Endothelial cell of umbilical vein (primary cell): ENCODE measurements at regions not wholly inside any gene's neighbourhood (a gene's known extent, or its start where the extent isn't known, plus 50 kb on each side); places are given as distances from the start of the nearest gene placed in this dataset.

Experiments
- BruUV-seq: library from RNA; stranded (reverse); fragments of 400-500 nt; replicated peaks from 2 replicates; lab custom pipeline; 2021; lab: Mats Ljungman, UMichigan
- CTCF ChIA-PET: fragments of 300-600, 350-600 bp; sonication (Branson Sonifier 250); formaldehyde crosslinking; loops from one replicate; lab custom pipeline; 2021; ENCODE audit warnings: antibody characterized with exemption, inconsistent platforms; lab: Charles Lee
- POLR2A ChIA-PET: fragments of 300-600, 350-600 bp; sonication (Branson Sonifier 250); formaldehyde crosslinking; loops from one replicate; lab custom pipeline; 2021; ENCODE audit warnings: antibody characterized with exemption, inconsistent platforms; lab: Charles Lee
- DNase-seq: peaks from one replicate; pipeline ENCODE4 v3.0.0-alpha.2; 2011; ENCODE audit warnings: low read depth, low spot score
- FAIRE-seq: peaks from 2 replicates; lab custom pipeline; 2011; peaks lifted over from hg19 to GRCh38; lab: Jason Lieb, UNC
- H2AFZ ChIP-seq: 2 replicates; pipeline ENCODE4 v1.6.0; 2012; ENCODE audit warnings: low read depth, low read length, control low read depth, inconsistent platforms
- H3K27ac ChIP-seq: 2 replicates; pipeline ENCODE4 v1.5.1; 2011; ENCODE audit warnings: low read depth, mild to moderate bottlenecking, control low read depth, low read length, moderate library complexity; ENCODE audit not compliant: insufficient read depth
- H3K27me3 ChIP-seq, 2 experiments: 2 replicates each; pipeline versions ENCODE4 v1.6.0 to v1.6.1; 2011; ENCODE audit warnings: low read length in 2 of 2, mixed read lengths in 1 of 2; ENCODE audit not compliant: control insufficient read depth in 2 of 2, insufficient read depth in 2 of 2
- H3K36me3 ChIP-seq, 2 experiments: 2 replicates in 1 of 2; 3 replicates in 1 of 2; pipeline ENCODE4 v1.5.1; 2011; ENCODE audit warnings: low read length in 2 of 2, mild to moderate bottlenecking in 1 of 2, moderate library complexity in 1 of 2; ENCODE audit not compliant: control insufficient read depth in 2 of 2, insufficient read depth in 2 of 2; ENCODE audit errors: extremely low read depth in 1 of 2
- H3K4me1 ChIP-seq: 3 replicates; pipeline ENCODE4 v1.5.1; 2011; ENCODE audit warnings: mild to moderate bottlenecking, low read length; ENCODE audit not compliant: control insufficient read depth, insufficient read depth; ENCODE audit errors: extremely low read depth
- H3K4me2 ChIP-seq: 2 replicates; pipeline ENCODE4 v1.6.1; 2011; ENCODE audit warnings: low read length, control low read depth, mixed read lengths; ENCODE audit not compliant: insufficient read depth
- H3K4me3 ChIP-seq, 3 experiments: fragments of 200-600 bp in 1 of 3; sonication (generic), shearing (Covaris generic) in 1 of 3; replicated peaks in 1 of 3; 2 replicates each; pipeline ENCODE4 v1.5.1; 2011 to 2016; ENCODE audit warnings: control low read depth in 3 of 3, low read length in 3 of 3, mild to moderate bottlenecking in 2 of 3, inconsistent platforms in 1 of 3, low read depth in 1 of 3, moderate library complexity in 1 of 3; ENCODE audit not compliant: insufficient read depth in 1 of 3
- H3K79me2 ChIP-seq: 2 replicates; pipeline ENCODE4 v1.6.0; 2012; ENCODE audit warnings: low read length, inconsistent platforms; ENCODE audit not compliant: control insufficient read depth, insufficient read depth
- H3K9ac ChIP-seq: replicated peaks from 2 replicates; pipeline ENCODE3; 2011; ENCODE audit warnings: low read length, control low read depth; ENCODE audit not compliant: insufficient read depth; ENCODE audit errors: extremely low read depth
- H3K9me1 ChIP-seq: replicated peaks from 3 replicates; pipeline ENCODE4 v1.6.0; 2011; ENCODE audit warnings: mild to moderate bottlenecking, low read length; ENCODE audit not compliant: control insufficient read depth, insufficient read depth; ENCODE audit errors: extremely low read depth
- H3K9me3 ChIP-seq: replicated peaks from 2 replicates; pipeline ENCODE4 v1.5.1; 2012; ENCODE audit warnings: low read length, inconsistent platforms; ENCODE audit not compliant: control insufficient read depth, insufficient read depth
- H4K20me1 ChIP-seq: replicated peaks from 2 replicates; pipeline ENCODE3; 2011; ENCODE audit warnings: mild to moderate bottlenecking, low read length; ENCODE audit not compliant: control insufficient read depth, insufficient read depth; ENCODE audit errors: extremely low read depth
- EZH2 ChIP-seq: IDR thresholded peaks from 2 replicates; pipeline ENCODE4 v1.6.1; 2012; ENCODE audit warnings: borderline replicate concordance, low read depth, mild to moderate bottlenecking, moderate library complexity, low read length, inconsistent platforms; ENCODE audit not compliant: severe bottlenecking
- FOS ChIP-seq: IDR thresholded peaks from 2 replicates; pipeline ENCODE4 v1.6.1; 2011; ENCODE audit warnings: mild to moderate bottlenecking, low read length, moderate library complexity, borderline replicate concordance; ENCODE audit not compliant: insufficient read depth
- GATA2 ChIP-seq: IDR thresholded peaks from 2 replicates; pipeline ENCODE4 v1.7.0; 2011; ENCODE audit warnings: low read depth, mild to moderate bottlenecking, moderate library complexity, mixed read lengths, low read length; ENCODE audit not compliant: insufficient read length, insufficient read depth
- JUN ChIP-seq: IDR thresholded peaks from 2 replicates; pipeline ENCODE4 v1.6.1; 2011; ENCODE audit warnings: borderline replicate concordance, low read depth; ENCODE audit not compliant: insufficient read length, insufficient read depth
- MYC ChIP-seq: IDR thresholded peaks from one replicate; pipeline ENCODE4 v1.6.1; 2011; ENCODE audit warnings: mild to moderate bottlenecking, low read depth, low read length
- POLR2A ChIP-seq: IDR thresholded peaks from 2 replicates; pipeline ENCODE4 v1.6.1; 2012; ENCODE audit warnings: low read depth, mild to moderate bottlenecking, control low read depth, low read length
- POLR2AphosphoS5 ChIP-seq: IDR thresholded peaks from 2 replicates; pipeline ENCODE4 v1.6.1; 2012; ENCODE audit warnings: low read depth, mild to moderate bottlenecking, control low read depth, low read length, moderate library complexity; ENCODE audit not compliant: insufficient read depth
- dilution Hi-C: fragments of 300-500 bp; cut with MboI; formaldehyde crosslinking; loops from one replicate; pipeline ENCODE4 v1.15.0; 2019; ENCODE audit warnings: low sequenced_read_pairs; ENCODE audit not compliant: extremely low pct_ligation_motif_present
- intact Hi-C: fragments of 100-400 bp; cut with micrococcal nuclease; formaldehyde crosslinking; loops from one replicate; pipeline ENCODE4 v1.10.0; 2022
- TF ChIP-seq, protein P1 (sequence below): IDR thresholded peaks from 2 replicates; pipeline ENCODE4 v1.6.1; 2011; ENCODE audit not compliant: insufficient read depth, insufficient read length
- TF ChIP-seq, protein P2 (sequence below), 2 donors: IDR thresholded peaks; 1 replicate in 1 of 2; 2 replicates in 1 of 2; pipeline ENCODE4 v1.5.1; 2011; ENCODE audit warnings: low read length in 2 of 2, mild to moderate bottlenecking in 2 of 2, moderate library complexity in 2 of 2, control low read depth in 1 of 2, inconsistent platforms in 1 of 2, low read depth in 1 of 2; ENCODE audit not compliant: insufficient read depth in 1 of 2; ENCODE audit errors: extremely low read depth in 1 of 2

DNA sequence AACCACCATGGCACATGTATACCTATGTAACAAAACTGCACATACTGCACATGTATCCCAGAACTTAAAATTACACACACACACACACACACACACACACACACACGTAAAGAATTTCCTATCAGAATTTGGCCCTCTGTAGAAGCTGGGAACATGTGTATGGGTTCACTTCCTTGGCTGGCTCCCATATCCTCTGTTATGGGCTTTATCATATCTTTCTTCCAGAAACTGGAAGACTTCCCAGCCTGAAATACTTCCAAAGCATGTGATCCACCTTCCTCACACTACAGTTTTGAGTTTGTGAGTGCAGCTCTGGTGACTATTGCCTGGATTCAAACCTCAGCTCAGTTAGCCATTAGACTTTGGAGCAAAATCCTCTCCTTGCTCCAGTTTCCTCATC, 78.6 kb upstream of the GDNF start:
- Histone ChIP-seq H3K27ac (no peak overlapping the region), H3K9me3 (no peaks in the 10 kb centered on the region), H3K36me3 (no peaks in the 10 kb centered on the region), H3K4me3 (no peak overlapping the region), H3K4me1 (no peaks in the 10 kb centered on the region), H3K9ac (no peak overlapping the region), H3K9me1 (no peaks in the 10 kb centered on the region), H3K27me3 (no peaks in the 10 kb centered on the region), H3K79me2 (no peaks in the 10 kb centered on the region), H4K20me1 (no peaks in the 10 kb centered on the region), H2AFZ (no peak overlapping the region), H3K4me2 (no peak overlapping the region)
- no peak for TF ChIP-seq EZH2
- no peak for TF ChIP-seq POLR2A
- TF ChIP-seq MYC, result no peak
- CTCF ChIA-PET, result no interaction called here
- DNase-seq (no peak), FAIRE-seq (no peak)
- no TSS peak for BruUV-seq
- POLR2A ChIA-PET, result no interaction called here
- dilution Hi-C loops (no loop called here), intact Hi-C loops (no loop called here)

DNA sequence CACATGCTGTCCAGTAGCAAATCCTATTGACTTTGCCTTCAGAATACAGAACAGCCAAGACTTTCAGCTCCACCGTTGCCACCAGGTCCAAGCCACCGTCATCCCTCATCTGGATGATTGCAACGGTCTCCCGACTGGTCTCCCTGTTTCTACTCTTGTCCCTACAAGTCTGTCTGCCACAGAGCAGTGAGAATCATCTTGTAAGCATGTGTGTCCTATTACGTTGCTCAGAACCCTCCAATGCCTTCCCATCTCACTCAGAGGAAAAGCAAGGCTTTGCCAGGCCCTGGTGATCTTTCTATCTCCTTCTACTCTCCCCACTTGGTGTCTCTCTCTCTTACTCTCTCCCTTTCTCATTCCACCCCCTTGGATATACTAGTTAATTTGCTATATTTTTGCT, 76.7 kb upstream of the GDNF start:
- DNase-seq, result no peak
- H3K4me2 ChIP-seq, result no peak overlapping the region

More for the DNA sequence above, 76.7 kb upstream of the GDNF start:
- no peak for FAIRE-seq
- H3K27me3 ChIP-seq, result no peaks in the 10 kb centered on the region
- no peak overlapping the region for H2AFZ ChIP-seq
- H3K36me3 ChIP-seq, result no peaks in the 10 kb centered on the region
- BruUV-seq, result no TSS peak
- intact Hi-C loops (no loop called here), dilution Hi-C loops (no loop called here)
- no peaks in the 10 kb centered on the region for H3K9me1 ChIP-seq
- no peak for TF ChIP-seq GATA2
- TF ChIP-seq FOS, result no peak
- TF ChIP-seq, protein P1, sequence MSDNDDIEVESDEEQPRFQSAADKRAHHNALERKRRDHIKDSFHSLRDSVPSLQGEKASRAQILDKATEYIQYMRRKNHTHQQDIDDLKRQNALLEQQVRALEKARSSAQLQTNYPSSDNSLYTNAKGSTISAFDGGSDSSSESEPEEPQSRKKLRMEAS, result no peak
- TF ChIP-seq, protein P2, sequence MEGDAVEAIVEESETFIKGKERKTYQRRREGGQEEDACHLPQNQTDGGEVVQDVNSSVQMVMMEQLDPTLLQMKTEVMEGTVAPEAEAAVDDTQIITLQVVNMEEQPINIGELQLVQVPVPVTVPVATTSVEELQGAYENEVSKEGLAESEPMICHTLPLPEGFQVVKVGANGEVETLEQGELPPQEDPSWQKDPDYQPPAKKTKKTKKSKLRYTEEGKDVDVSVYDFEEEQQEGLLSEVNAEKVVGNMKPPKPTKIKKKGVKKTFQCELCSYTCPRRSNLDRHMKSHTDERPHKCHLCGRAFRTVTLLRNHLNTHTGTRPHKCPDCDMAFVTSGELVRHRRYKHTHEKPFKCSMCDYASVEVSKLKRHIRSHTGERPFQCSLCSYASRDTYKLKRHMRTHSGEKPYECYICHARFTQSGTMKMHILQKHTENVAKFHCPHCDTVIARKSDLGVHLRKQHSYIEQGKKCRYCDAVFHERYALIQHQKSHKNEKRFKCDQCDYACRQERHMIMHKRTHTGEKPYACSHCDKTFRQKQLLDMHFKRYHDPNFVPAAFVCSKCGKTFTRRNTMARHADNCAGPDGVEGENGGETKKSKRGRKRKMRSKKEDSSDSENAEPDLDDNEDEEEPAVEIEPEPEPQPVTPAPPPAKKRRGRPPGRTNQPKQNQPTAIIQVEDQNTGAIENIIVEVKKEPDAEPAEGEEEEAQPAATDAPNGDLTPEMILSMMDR (IDR thresholded peaks at IDR 0.05; ENCODE audit: extremely low read depth in 1 of 2, insufficient read depth in 1 of 2, low read depth in 1 of 2, low read length in 2 of 2), result no peak
- TF ChIP-seq POLR2AphosphoS5, result no peak
- TF ChIP-seq POLR2A, result no peak
- TF ChIP-seq MYC, result no peak
- no peak for TF ChIP-seq JUN
- no peak for TF ChIP-seq EZH2
- H3K9ac ChIP-seq, result no peak overlapping the region
- H3K79me2 ChIP-seq, result no peaks in the 10 kb centered on the region
- no peak overlapping the region for H3K4me3 ChIP-seq
- H4K20me1 ChIP-seq, result no peaks in the 10 kb centered on the region
- ChIA-PET POLR2A (no interaction called here), CTCF (no interaction called here)
- H3K9me3 ChIP-seq, result no peaks in the 10 kb centered on the region
- no peak overlapping the region for H3K27ac ChIP-seq
- H3K4me1 ChIP-seq, result no peaks in the 10 kb centered on the region
